GM21447 (cell line): ENCODE measurements at regions not wholly inside any gene's neighbourhood (a gene's known extent, or its start where the extent isn't known, plus 50 kb on each side); places are given as distances from the start of the nearest gene placed in this dataset.

ENCODE experiments used
- ATAC-seq: cut with Tn5 transposase; IDR thresholded peaks from one replicate; pipeline ENCODE4 v1.9.1; 2021; ENCODE audit not compliant: unreplicated experiment

- no peak for ATAC-seq
These were observed 108.9 kb upstream of the CDC42EP3 start for GRCh38 chr2:37780387-37780676.

- no peak for ATAC-seq
These were observed 109.6 kb upstream of the CDC42EP3 start for GRCh38 chr2:37781028-37781427.

GRCh38 chr2:37782155-37782673, 110.8 kb upstream of the CDC42EP3 start:
- no peak for ATAC-seq

- no peak for ATAC-seq
These were observed 111.4 kb upstream of the CDC42EP3 start for GRCh38 chr2:37782721-37783371.

DNA sequence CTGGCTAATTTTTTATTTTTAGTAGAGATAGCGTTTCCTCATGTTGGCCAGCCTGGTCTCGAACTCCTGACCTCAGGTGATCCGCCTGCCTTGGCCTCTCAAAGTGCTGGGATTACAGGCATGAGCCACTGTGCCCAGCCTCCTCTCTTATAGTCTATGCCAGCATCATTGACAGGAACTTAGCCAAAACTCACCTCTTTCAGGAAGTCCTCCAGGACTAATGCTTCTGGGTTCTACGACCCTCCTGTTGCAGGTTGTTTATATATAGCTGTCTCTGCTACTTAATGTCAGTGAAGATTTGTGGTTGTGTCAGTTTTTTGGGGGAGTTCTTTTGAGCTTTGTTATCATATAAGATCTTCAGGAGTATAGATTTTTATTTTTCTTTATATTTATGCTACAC, 112.1 kb upstream of the CDC42EP3 start:
- ATAC-seq: no peak

DNA sequence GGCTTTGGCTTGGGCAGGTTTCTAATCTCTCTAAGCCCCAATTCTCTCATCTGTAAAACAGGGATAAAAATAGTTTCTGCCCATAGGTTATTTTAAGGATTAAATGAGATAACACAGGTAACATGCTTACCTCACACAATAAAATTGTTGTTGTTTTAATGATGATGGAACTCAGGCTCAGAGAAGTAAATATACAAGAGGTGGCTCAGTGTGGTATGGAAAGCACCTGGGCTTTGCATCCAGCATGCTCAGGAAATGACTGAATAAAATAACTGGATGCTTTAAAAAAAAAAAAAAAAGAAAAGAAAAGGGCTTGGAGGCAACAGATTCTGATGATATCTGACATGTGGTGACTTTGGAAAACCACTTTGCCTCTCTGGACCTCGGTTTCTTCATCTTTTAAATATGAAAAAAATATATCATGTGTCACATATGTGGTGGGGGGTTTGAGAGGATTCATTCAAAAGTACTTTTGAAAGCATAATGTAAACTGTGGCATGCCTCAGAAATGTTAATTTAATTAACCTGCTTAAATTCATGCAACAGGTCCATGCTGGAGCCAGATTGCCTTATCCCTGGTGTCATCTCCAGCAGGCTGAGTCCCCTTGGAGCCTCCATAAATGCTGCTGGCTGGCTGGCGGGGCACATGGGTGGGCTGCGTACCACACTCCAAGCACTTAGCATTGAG, 112.8 kb upstream of the CDC42EP3 start:
- no peak for ATAC-seq

DNA sequence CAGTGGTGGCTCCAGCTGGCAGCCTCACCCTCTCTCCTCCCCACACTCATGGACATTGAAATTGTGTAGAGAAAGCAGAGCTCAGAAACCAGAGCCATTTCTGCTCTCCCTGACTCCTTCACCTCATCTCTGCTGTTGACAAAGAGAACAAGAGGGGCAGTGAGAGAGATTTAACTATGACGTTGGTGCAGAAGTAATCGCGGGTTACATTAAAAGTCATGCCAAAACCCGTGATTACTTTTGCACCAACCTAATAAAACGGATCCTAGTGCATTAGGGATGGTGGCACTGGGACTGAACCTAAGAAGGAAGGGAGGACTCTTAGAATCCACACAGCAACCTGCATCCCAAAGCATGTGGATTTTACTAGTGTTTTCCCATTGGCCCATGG, 113.3 kb upstream of the CDC42EP3 start:
- no peak for ATAC-seq

- no peak for ATAC-seq
These were observed 114.8 kb upstream of the CDC42EP3 start for GRCh38 chr2:37786191-37786698.

GRCh38 chr2:37786854-37787253, 115.4 kb upstream of the CDC42EP3 start:
- ATAC-seq: no peak

- ATAC-seq: no peak
These were observed 117.3 kb upstream of the CDC42EP3 start for GRCh38 chr2:37788602-37789209.

- no peak for ATAC-seq
These were observed 118.6 kb upstream of the CDC42EP3 start for GRCh38 chr2:37790019-37790418.

DNA sequence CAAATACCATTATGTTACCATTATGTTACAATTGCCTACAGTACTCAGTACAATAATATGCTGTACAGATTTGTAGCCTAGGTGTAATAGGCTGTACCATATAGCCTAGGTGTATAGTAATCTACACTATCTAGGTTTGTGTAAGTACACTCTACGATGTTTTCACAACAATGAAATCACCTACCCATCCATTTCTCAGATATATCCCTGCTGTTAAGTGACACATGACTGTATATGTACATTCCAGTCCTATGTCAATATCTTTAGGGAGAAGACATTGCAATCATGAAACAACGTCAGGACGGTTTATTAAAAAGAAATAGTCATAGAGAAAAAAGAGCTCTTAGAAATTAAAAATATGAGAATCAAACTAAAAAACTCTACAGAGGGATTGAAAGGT, 119.0 kb upstream of the CDC42EP3 start:
- no peak for ATAC-seq

- ATAC-seq: no peak
These were observed 120.9 kb upstream of the CDC42EP3 start for GRCh38 chr2:37792366-37792765.

GRCh38 chr2:37793004-37793403, 121.6 kb upstream of the CDC42EP3 start:
- no peak for ATAC-seq

GRCh38 chr2:37794717-37795116, 123.3 kb upstream of the CDC42EP3 start:
- no peak for ATAC-seq

DNA sequence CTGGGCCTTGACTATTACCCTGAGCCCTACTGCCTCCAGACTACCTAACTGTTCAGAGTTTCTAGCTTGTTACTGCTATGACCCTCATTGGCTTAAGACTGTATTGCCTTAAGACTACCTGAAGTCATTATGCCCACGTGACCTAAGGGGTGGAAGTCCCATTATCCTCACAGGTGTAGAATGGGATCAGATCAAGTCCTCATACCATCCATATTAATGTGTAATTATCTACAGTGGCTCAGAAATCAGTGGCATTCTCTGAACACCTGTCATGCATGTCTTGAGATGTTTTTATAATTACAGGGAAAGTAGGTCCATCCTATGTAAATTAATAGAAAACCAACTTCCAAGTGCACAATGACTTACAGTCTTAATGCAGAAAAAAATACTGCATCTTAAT, 124.0 kb upstream of the CDC42EP3 start:
- ATAC-seq: no peak

GRCh38 chr2:37795938-37796337, 124.5 kb upstream of the CDC42EP3 start:
- ATAC-seq: no peak

DNA sequence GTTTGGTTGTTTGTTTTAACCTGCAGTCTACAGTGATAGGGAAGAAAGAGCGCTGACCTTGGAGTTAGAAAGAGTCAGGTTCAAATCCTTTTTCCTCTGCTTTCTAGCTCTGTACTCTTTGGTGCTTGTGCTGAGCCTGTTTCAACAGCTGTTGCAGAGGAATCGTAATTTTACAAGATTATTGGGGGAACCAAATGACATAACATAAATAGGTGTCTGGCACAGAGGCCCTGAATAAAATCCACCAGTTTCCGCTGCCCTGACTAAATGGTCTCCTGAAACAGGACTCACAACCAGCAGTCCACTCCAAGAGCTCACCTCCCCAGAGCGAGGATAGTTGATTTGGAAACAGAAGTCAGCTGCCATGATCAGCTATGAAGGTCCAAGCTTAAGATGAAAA, 125.0 kb upstream of the CDC42EP3 start:
- ATAC-seq: no peak

GRCh38 chr2:37797081-37797480, 125.6 kb upstream of the CDC42EP3 start:
- no peak for ATAC-seq

DNA sequence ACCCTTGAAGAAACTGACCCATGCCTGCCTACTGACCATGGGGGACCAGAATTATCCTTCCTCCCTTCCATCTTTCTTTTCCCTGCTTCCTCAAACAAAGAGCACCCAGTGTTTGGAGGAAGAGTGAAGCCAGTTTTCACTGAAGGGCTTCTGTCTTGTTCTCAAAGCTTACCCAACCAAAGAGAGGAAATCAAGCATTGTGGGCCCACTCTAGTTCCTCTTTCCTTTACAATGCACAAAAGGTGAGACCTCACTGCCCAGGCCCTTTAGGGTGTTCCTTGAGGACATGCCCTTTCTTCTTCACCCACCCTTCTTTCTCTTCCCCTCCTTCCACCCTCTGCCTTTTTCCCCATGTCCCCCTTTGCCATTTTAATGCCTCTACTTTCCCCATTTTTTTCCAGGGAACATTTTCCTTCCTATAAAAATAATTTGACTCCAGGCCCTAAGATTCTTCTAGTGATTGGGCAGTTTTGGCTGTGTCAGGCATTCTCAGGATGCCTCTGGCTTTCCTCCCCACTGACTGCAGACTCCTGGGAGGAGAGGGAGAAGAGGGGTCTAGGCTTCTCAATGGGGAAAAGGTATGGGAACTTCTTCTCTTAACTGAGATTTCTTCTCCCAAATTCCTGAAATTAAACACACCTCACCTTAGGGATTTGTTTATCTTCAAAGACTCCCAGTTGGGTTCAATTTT, 126.6 kb upstream of the RMDN2 start:
- ATAC-seq: peak; percentile 48

DNA sequence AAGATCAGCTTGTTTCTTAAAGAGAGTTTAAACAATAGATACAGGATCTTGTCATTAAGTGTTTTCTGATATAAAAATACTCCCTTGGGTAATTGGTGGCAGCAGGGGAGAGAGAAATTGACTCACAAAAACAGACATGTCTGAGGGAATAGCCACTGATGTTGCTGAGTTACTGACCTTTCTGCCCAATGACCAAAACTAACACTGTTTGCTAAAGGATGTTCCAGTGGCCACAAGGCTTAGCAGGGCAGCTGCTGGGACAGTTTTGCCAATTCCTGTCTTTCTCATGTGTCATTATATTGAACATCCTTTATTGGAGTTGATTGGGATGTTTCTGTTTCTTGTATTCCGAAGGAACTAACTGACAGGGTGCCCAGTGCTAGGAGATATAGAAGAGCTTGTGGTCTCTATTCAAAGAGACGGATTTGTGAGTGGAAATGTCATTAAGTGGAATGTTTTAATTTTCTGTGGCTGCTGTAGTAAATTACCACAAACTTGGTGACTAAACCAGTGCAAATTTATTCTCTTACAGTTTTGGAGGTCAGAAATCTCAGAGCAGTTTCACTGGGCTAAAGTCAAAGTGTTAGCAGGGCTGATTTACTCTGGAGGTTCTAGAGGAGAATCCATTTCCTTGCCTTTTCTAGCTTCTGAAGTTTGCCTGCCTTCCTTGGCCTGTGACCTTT, 124.8 kb upstream of the RMDN2 start:
- ATAC-seq: no peak
